GM21423 (cell line): ENCODE measurements at regions not wholly inside any gene's neighbourhood (a gene's known extent, or its start where the extent isn't known, plus 50 kb on each side); places are given as distances from the start of the nearest gene placed in this dataset.
"Not testable (repeated sequence)": the region's sequence is repeated elsewhere in the genome, so short reads cannot be mapped to it uniquely, and the experiment has no call there.

Experiments used
- ATAC-seq: cut with Tn5 transposase; IDR thresholded peaks from one replicate; pipeline ENCODE4 v1.9.1; 2021; ENCODE audit warnings: mild to moderate bottlenecking, moderate library complexity; ENCODE audit not compliant: unreplicated experiment

GRCh38 chr17:77794846-77795245 is 163.7 kb upstream of the TNRC6C start:
- no peak for ATAC-seq

GRCh38 chr17:77795685-77796084 is 162.8 kb upstream of the TNRC6C start:
- no peak for ATAC-seq

DNA sequence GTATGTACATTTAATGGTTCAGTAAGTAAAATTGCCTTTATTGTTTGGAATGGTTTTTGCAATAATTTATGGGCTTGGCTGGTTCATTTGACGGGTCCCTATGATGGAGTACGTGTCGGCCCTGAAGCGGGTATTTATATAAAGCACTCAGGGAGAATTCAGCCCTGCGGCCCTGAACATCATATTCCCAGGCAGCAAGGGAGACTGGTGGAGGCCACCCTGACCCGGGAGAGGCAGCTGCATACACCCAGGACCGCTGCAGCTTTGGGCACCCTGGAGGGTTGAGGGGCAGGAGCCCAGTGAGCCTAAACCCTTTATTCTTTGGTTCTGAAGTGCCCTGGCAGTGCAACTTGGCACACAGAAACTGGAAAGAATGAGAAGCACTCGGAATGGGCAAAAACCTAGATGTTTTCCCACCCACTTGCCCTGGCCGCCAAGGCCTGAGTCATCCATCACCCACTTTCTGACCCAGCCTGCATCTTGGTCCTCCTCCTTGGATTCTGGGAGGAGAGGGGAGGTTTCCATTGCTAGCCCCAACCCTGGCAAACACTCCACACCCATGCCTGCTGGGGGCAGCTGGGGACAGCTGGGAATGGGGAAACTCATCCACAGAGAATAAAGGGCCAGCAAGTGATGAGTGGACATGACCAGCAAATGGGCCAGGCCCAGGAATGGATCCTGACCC is 162.2 kb upstream of the TNRC6C start:
- no peak for ATAC-seq

DNA sequence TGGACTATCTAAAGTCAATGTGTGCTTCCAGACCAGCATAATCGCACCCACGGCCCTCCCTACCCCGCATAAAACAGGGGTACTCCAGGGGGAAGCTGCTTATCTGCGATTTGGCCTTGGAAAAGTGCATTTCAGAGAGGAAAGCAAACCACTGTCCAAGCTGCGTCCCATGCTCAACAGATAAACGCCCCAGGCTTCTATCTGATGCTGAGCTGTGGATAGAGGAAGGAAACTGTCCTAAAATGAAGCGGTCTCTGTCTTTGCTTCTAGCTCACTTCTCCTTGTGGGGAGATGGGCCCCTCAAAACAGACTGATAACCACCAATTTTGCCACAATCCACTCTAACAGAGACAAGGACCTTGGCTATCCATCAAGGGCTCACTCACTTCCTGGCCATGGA is 160.5 kb upstream of the TNRC6C start:
- ATAC-seq, result no peak

GRCh38 chr17:77798481-77798880 is 160.0 kb upstream of the TNRC6C start:
- ATAC-seq, result no peak

DNA sequence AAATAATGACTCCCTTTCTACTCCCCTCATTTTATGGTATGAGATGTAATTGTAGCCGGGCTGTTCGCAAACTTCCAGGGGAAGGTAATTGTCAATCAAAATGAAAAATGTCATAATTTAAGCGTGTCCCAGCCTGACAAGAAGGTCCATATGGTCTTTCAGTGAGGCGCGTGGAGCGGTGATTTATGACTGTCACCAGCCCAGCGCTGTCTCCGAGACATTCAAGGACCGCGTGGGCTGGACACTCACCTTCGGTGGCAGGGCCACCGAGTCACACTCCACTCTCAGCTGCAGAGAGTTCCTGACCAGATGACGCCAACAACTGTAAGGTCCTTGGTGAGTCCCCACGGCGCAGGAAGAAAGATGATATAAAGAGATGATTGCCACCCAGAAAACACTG is 157.7 kb upstream of the TNRC6C start:
- no peak for ATAC-seq

- ATAC-seq, result no peak
Observed at GRCh38 chr17:77801545-77802332, 156.8 kb upstream of the TNRC6C start.

DNA sequence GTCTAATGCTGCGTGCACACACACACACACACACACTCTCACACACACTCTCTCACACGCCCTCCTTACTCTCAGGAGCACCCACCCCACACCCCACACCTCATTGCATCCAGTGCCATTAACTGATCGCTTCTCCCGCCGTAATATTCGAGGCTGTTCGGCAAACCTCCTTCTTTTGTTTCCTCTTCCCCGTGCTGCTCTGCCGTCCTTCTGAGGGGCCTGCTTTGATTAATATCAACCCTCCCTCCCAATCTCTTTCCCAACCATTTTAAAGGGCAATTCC is 156.2 kb upstream of the TNRC6C start:
- no peak for ATAC-seq

DNA sequence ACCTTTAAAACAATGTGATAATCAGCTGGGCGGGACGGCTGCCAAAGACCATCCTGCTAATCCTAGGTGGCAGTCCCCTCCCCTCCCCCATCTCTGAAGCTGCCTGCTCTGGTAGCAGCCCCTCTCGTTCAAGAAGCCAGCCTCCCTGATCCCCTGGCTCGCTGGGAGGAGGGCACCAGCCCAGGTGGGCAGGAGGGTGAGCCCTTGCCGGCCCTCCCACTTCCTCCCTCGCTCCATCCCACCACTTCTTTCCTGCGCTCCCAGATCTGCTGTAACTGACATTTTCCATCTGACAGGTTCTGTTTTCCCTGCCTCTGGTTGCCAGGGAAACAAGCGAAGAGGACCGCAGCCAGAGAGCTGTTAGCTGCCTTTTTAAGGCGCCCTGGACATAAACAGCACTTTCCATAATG is 155.7 kb upstream of the TNRC6C start:
- no peak for ATAC-seq

- no peak for ATAC-seq
Observed at GRCh38 chr17:77803726-77804125, 154.8 kb upstream of the TNRC6C start.

- ATAC-seq, result no peak
Observed at GRCh38 chr17:77804796-77805426, 153.6 kb upstream of the TNRC6C start.

GRCh38 chr17:77805970-77806369 is 152.5 kb upstream of the TNRC6C start:
- ATAC-seq, result not testable (repeated sequence)

GRCh38 chr17:77807051-77807745 is 151.3 kb upstream of the TNRC6C start:
- ATAC-seq, result no peak

DNA sequence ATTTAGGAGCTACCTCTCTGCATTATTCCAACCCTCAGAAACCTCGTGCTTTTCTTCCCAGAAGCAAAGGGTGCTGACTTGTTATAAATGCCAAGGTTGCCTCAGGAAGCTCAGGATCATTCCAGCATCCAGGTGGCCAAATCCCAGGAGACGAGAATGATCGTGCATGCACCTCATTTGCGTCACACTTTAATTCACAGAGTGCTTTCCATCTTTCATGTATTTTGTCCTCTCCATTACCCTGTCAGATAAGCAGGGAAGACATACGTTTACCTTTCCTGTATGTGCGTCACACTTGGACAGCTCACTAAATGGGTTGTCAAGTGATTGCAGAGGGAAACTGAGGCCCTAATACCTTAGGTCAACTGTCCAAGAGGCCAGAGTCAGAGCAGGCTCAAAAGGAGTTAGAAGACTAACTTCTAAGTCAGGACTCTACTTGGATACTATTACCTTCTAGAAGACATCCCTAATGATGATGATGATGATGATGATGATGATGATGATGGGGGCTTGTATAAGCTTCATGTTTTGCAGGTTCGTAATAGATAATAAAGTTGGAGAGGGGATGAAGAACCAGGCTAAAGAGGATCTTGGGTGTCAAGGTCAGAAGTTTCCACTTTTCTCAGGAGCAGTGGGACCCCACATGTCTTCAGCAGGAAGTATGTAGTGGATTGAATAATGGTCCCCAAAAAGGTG is 150.6 kb upstream of the TNRC6C start:
- ATAC-seq, result no peak

GRCh38 chr17:77808686-77809425 is 149.6 kb upstream of the TNRC6C start:
- no peak for ATAC-seq

GRCh38 chr17:77809814-77810213 is 148.7 kb upstream of the TNRC6C start:
- ATAC-seq, result no peak

DNA sequence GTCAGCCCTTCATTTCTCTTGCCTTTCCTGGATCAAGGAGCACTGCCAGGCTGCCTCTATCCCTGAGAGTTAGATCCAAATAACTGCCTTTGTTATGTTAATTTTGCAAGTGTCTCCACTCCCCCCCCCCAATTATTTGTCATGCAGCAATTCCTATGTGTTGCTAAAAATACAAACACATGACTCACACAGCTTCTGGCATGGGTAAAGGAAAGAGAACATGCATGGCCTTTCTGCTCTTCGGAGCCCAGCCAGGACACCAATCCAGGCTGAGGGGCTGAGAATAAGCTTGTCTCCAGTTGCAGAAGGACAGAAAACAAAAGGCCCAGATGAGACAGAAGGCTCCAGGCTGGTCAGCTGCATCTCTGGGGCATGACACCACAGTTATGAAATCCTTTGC is 148.0 kb upstream of the TNRC6C start:
- ATAC-seq, result no peak

- no peak for ATAC-seq
Observed at GRCh38 chr17:77811521-77811920, 147.0 kb upstream of the TNRC6C start.

GRCh38 chr17:77814091-77814772 is 144.3 kb upstream of the TNRC6C start:
- no peak for ATAC-seq
